ENCODE measurements at regions not wholly inside any gene's neighbourhood (a gene's known extent, or its start where the extent isn't known, plus 50 kb on each side); places are given as distances from the start of the nearest gene placed in this dataset.

DNA sequence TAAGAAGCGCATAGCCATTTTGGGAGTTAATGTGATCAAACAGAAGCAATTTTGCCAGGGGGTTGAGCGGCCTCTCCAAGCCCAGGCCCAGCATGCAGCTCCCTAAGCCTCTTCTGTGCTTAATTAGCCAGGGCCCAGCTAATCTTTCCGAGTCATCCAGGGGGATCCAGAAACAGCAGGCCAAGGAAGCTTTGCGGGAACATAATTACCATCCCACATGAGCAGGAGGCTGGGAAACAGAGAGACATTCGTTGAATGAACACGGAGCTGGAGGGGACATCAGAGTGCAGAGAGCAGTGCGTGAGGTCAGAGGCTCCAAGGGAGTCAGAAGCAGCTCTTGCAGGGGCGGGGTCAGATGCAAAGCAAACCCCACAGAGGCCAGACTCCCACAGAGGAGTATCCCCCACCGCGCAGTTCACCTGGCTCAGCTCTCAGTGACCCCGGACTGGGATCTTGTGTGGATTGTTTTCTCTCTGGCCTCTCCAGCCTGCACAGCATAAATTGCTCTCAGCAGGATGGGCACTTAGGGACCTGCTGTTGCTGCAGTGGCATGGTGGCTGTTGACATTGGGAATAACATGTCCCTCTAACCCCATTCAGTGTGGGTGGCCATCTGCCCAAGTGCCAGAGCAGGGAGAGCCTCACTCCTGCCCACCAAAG, 657.4 kb downstream of the AJAP1 start:
- H3K36me3 Mint-ChIP-seq, result no peaks in the 10 kb centered on the region
- H3K9me3 Mint-ChIP-seq (ENCODE audit: low read depth), result no peaks in the 10 kb centered on the region
- no peak overlapping the region for H3K27ac Mint-ChIP-seq
- H3K27me3 Mint-ChIP-seq, result no peaks in the 10 kb centered on the region
- no peak overlapping the region for H3K4me3 Mint-ChIP-seq
- peaks cover 5% of the 10 kb centered on the region for H3K4me1 Mint-ChIP-seq (ENCODE audit: low read depth)

DNA sequence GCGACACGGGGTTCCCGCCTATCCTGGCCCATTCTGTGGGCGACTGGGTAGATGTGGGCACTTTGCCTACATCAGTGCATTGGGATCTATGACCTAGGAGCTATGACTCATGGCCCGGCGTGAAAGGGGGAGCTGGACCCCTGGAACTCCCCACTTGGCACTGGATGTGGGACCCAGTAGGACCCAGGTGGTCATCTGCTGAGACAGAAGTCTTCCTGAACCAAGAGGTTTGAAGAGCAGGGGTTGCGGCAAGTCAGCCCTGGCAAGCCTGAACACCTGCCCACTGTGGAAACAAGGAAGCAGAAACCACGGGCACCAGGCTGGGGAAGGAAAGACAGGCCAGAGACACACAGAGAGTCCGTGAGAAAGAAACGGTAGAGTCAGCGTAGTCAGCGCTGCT, 656.7 kb downstream of the AJAP1 start:
- peaks cover 5% of the 10 kb centered on the region for H3K4me1 Mint-ChIP-seq (ENCODE audit: low read depth)
- no peaks in the 10 kb centered on the region for H3K36me3 Mint-ChIP-seq
- H3K9me3 Mint-ChIP-seq (ENCODE audit: low read depth), result no peaks in the 10 kb centered on the region
- no peaks in the 10 kb centered on the region for H3K27me3 Mint-ChIP-seq
- no peak overlapping the region for H3K27ac Mint-ChIP-seq
- no peak overlapping the region for H3K4me3 Mint-ChIP-seq

- Mint-ChIP-seq H3K4me3 (no peak overlapping the region), H3K27me3 (peaks cover 2% of the 10 kb centered on the region), H3K36me3 (no peaks in the 10 kb centered on the region), H3K9me3 (ENCODE audit: low read depth) (no peaks in the 10 kb centered on the region), H3K4me1 (ENCODE audit: low read depth) (peaks cover 5% of the 10 kb centered on the region), H3K27ac (no peak overlapping the region)
These were observed 653.8 kb downstream of the AJAP1 start for GRCh38 chr1:5308249-5308648.

DNA sequence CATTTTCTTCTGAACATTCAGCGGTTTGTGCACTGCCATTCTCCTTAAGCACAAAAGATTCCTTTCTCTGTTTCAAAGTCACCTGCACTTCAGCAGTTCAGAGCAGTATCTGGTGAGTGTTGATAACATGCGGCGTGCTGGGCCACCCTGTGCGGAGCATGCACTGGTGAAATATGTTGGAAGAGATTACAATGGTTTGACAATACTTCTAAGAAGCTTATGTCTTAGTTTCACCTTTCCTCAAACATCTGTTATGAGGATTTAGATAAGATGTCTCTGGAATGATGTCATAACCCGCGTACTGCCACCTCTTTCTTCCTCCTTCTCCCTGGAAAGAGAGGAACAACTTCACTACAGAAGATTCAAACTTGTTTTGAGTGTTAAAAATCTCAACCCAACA, 650.3 kb downstream of the AJAP1 start:
- H3K27me3 Mint-ChIP-seq, result peaks cover 2% of the 10 kb centered on the region
- H3K4me1 Mint-ChIP-seq (ENCODE audit: low read depth), result peaks cover 3% of the 10 kb centered on the region
- H3K9me3 Mint-ChIP-seq (ENCODE audit: low read depth), result peaks cover 3% of the 10 kb centered on the region
- H3K27ac Mint-ChIP-seq, result no peak overlapping the region
- no peaks in the 10 kb centered on the region for H3K36me3 Mint-ChIP-seq
- H3K4me3 Mint-ChIP-seq, result no peak overlapping the region

GRCh38 chr1:5298376-5298775, 644.0 kb downstream of the AJAP1 start:
- Mint-ChIP-seq H3K4me3 (no peak overlapping the region), H3K27me3 (no peaks in the 10 kb centered on the region), H3K9me3 (ENCODE audit: low read depth) (peaks cover 3% of the 10 kb centered on the region), H3K27ac (no peak overlapping the region), H3K36me3 (no peaks in the 10 kb centered on the region), H3K4me1 (ENCODE audit: low read depth) (no peaks in the 10 kb centered on the region)

DNA sequence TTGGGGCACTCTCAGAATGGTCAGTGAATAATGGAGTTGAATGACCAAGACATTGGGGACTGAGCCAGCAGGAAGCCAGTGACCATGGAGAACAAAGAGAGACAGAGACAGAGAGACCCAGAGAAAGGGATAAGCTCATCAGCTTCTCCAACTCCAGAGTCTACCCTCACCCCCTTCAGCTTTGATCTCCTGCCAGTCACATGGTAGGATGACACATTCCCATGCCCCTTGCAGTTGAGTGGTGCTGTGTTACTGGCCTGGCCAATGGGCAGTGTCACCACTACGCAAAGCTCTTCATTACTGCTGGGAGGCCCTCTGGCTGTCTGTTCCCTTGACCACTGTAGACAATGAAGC, 643.5 kb downstream of the AJAP1 start:
- no peaks in the 10 kb centered on the region for H3K36me3 Mint-ChIP-seq
- H3K9me3 Mint-ChIP-seq (ENCODE audit: low read depth), result peaks cover 3% of the 10 kb centered on the region
- H3K27me3 Mint-ChIP-seq, result no peaks in the 10 kb centered on the region
- no peaks in the 10 kb centered on the region for H3K4me1 Mint-ChIP-seq (ENCODE audit: low read depth)
- no peak overlapping the region for H3K27ac Mint-ChIP-seq
- H3K4me3 Mint-ChIP-seq, result no peak overlapping the region

- no peaks in the 10 kb centered on the region for H3K4me1 Mint-ChIP-seq (ENCODE audit: low read depth)
- H3K4me3 Mint-ChIP-seq, result no peak overlapping the region
- H3K27me3 Mint-ChIP-seq, result no peaks in the 10 kb centered on the region
- H3K9me3 Mint-ChIP-seq (ENCODE audit: low read depth), result peaks cover 3% of the 10 kb centered on the region
- H3K36me3 Mint-ChIP-seq, result no peaks in the 10 kb centered on the region
- H3K27ac Mint-ChIP-seq, result no peak overlapping the region
These were observed 642.9 kb downstream of the AJAP1 start for GRCh38 chr1:5297180-5297885.

DNA sequence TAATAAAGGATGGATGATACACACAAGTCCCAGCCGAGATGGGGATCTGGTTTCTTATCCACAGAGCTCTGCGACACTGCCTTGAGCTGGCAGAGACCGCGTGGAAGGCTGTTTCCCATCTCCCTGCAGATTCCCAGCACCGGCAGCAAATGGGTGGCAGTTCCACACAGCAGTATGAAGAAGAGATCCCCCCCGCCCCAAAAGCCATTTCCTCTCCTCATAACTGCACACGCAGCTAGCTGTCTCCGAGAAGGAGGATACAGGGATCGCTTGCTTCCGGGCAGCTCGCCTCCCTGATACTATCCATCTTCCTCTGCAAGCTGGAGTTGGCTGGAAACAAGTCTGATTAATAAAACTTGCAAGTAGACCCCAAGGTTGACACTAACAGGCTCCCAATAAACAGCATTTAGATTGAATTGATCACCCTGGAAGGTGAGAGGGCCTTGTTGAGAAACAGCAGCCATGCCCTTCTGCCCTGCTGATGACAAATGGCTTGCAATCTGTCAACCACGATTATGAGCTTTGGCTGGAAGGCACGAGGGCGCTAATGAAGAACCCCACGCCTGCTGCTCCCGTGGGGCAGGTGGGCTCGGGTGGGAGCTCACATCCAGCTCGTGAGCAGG, 642.3 kb downstream of the AJAP1 start:
- no peaks in the 10 kb centered on the region for H3K4me1 Mint-ChIP-seq (ENCODE audit: low read depth)
- H3K36me3 Mint-ChIP-seq, result no peaks in the 10 kb centered on the region
- H3K9me3 Mint-ChIP-seq (ENCODE audit: low read depth), result peaks cover 3% of the 10 kb centered on the region
- no peak overlapping the region for H3K27ac Mint-ChIP-seq
- H3K4me3 Mint-ChIP-seq, result no peak overlapping the region
- no peaks in the 10 kb centered on the region for H3K27me3 Mint-ChIP-seq

DNA sequence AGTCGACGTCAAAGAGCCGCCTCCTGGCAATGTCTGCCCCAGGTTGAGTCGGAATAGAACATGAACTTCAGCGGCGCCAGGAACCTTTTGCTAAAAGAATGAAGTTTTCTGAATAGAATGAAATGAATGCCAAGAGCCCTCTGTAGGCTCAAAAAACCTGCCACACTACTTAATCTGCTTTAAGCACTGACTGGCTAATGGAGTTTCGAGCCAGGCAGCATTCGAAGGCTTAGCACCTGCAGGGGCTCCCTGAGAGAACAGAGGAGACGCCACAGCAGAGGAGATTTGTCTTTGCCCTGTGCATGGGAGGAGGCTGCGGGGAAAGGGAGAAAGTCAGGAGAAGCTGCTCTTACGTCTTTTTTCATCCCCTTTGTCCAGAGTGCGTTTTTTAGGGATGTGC, 641.7 kb downstream of the AJAP1 start:
- Mint-ChIP-seq H3K27ac (no peak overlapping the region), H3K4me3 (no peak overlapping the region), H3K9me3 (ENCODE audit: low read depth) (peaks cover 3% of the 10 kb centered on the region), H3K4me1 (ENCODE audit: low read depth) (no peaks in the 10 kb centered on the region), H3K36me3 (no peaks in the 10 kb centered on the region), H3K27me3 (no peaks in the 10 kb centered on the region)

GRCh38 chr1:5291889-5292288, 637.5 kb downstream of the AJAP1 start:
- Mint-ChIP-seq H3K4me3 (no peak overlapping the region), H3K27me3 (no peaks in the 10 kb centered on the region), H3K4me1 (ENCODE audit: low read depth) (peaks cover 3% of the 10 kb centered on the region), H3K9me3 (ENCODE audit: low read depth) (no peaks in the 10 kb centered on the region), H3K27ac (no peak overlapping the region), H3K36me3 (no peaks in the 10 kb centered on the region)

- Mint-ChIP-seq H3K27ac (no peak overlapping the region), H3K36me3 (no peaks in the 10 kb centered on the region), H3K9me3 (ENCODE audit: low read depth) (no peaks in the 10 kb centered on the region), H3K27me3 (no peaks in the 10 kb centered on the region), H3K4me3 (no peak overlapping the region), H3K4me1 (ENCODE audit: low read depth) (peaks cover 10% of the 10 kb centered on the region)
These were observed 633.1 kb downstream of the AJAP1 start for GRCh38 chr1:5287178-5288150.

- H3K36me3 Mint-ChIP-seq, result no peaks in the 10 kb centered on the region
- no peaks in the 10 kb centered on the region for H3K27me3 Mint-ChIP-seq
- no peak overlapping the region for H3K27ac Mint-ChIP-seq
- H3K4me3 Mint-ChIP-seq, result no peak overlapping the region
- peaks cover 10% of the 10 kb centered on the region for H3K4me1 Mint-ChIP-seq (ENCODE audit: low read depth)
- H3K9me3 Mint-ChIP-seq (ENCODE audit: low read depth), result no peaks in the 10 kb centered on the region
These were observed 631.8 kb downstream of the AJAP1 start for GRCh38 chr1:5286244-5286643.

DNA sequence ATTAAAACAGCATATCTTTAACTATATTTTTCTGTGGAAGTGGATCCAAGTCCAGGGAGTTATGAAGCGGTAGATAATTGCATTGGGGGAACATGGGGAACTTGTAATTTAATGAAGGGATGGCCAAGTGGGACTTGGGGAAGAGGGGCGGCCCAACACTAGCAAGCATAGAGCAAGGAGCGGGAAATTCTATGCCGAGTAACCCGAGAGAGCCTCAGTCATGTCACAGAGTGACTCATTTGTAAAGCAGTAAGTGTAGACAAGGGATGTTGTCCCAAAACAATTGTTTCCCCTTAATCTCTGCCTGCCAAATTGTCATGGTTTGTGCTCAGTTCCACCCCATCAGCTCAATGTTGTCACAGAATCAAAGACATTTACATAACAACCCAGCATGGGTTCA, 620.1 kb downstream of the AJAP1 start:
- no peak overlapping the region for H3K27ac Mint-ChIP-seq
- H3K27me3 Mint-ChIP-seq, result no peaks in the 10 kb centered on the region
- H3K36me3 Mint-ChIP-seq, result no peaks in the 10 kb centered on the region
- H3K4me1 Mint-ChIP-seq (ENCODE audit: low read depth), result no peaks in the 10 kb centered on the region
- no peak overlapping the region for H3K4me3 Mint-ChIP-seq
- no peaks in the 10 kb centered on the region for H3K9me3 Mint-ChIP-seq (ENCODE audit: low read depth)

DNA sequence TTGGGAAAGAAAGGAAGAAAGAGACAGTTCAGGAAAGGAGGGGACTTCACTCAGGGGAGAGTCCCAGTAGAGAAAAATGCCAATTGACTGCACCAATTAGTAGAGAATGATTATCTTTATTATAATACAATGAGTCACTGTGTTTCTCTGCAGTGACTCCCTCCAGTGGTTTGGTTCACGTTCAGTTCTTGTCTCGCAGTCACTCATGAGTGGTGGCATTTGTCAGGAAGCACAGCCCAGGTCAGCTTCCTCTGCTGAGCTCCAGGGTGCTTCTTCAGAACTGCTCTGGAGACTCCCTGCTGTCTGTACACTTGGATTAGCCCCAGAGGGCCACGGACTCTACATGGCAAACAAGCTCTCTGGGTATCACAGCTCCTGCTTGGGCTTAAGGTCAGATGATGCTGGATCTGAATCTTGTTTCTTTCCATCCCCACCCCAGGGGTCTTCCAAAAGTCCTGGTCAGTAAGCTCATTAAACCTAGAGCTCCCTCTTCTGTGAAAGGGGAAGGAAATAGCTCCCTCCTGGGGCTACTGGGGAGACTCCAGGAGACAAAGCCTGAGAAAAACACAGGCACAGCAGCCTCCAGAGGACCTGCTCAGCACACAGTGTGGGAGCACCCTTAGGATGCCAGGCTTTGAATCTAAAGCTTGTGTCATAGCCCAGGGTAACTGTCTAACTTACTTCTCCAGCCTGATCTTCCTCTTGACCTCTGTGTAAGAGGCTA, 619.0 kb downstream of the AJAP1 start:
- Mint-ChIP-seq H3K27me3 (no peaks in the 10 kb centered on the region), H3K27ac (no peak overlapping the region), H3K36me3 (no peaks in the 10 kb centered on the region), H3K4me3 (no peak overlapping the region), H3K4me1 (ENCODE audit: low read depth) (no peaks in the 10 kb centered on the region), H3K9me3 (ENCODE audit: low read depth) (no peaks in the 10 kb centered on the region)

Measured in activated naive CD8-positive, alpha-beta T cell (primary cell).